ENCODE measurements at regions not wholly inside any gene's neighbourhood (a gene's known extent, or its start where the extent isn't known, plus 50 kb on each side); places are given as distances from the start of the nearest gene placed in this dataset.

- TF ChIP-seq, protein P1, sequence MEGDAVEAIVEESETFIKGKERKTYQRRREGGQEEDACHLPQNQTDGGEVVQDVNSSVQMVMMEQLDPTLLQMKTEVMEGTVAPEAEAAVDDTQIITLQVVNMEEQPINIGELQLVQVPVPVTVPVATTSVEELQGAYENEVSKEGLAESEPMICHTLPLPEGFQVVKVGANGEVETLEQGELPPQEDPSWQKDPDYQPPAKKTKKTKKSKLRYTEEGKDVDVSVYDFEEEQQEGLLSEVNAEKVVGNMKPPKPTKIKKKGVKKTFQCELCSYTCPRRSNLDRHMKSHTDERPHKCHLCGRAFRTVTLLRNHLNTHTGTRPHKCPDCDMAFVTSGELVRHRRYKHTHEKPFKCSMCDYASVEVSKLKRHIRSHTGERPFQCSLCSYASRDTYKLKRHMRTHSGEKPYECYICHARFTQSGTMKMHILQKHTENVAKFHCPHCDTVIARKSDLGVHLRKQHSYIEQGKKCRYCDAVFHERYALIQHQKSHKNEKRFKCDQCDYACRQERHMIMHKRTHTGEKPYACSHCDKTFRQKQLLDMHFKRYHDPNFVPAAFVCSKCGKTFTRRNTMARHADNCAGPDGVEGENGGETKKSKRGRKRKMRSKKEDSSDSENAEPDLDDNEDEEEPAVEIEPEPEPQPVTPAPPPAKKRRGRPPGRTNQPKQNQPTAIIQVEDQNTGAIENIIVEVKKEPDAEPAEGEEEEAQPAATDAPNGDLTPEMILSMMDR (IDR thresholded peaks at IDR 0.05; ENCODE audit: low read length) = no peak
- no peak for TF ChIP-seq EZH2 (IDR thresholded peaks at IDR 0.05; ENCODE audit: borderline replicate concordance, low read length)
Measured at GRCh38 chr1:87916965-87917364, 588.3 kb downstream of the LMO4 start.

Data from OCI-LY1 (cell line).